Adrenal gland (tissue), 9 donors: ENCODE measurements at regions not wholly inside any gene's neighbourhood (a gene's known extent, or its start where the extent isn't known, plus 50 kb on each side); places are given as distances from the start of the nearest gene placed in this dataset.

Experiments
- DNase-seq, 7 donors: peaks; one replicate each; pipeline ENCODE4 v3.0.0-alpha.2; 2019 to 2020
- H3K27ac ChIP-seq, 5 donors: fragments of 200-600 bp; sonication (generic) in 4 of 5; 1 replicate in 3 of 5; 2 replicates in 2 of 5; pipeline versions ENCODE4 v1.5.1 to v1.8.0; 2016 to 2020; ENCODE audit warnings: mild to moderate bottlenecking in 1 of 5
- H3K27me3 ChIP-seq: fragments of 200-600 bp; 2 replicates; pipeline ENCODE4 v1.8.0; 2021
- H3K36me3 ChIP-seq, 2 donors: fragments of 200-600 bp; replicated peaks in 1 of 2; 1 replicate in 1 of 2; 2 replicates in 1 of 2; pipeline versions ENCODE4 v1.5.1 to v1.8.0; 2018 to 2022
- H3K4me1 ChIP-seq, 2 donors: fragments of 200-600 bp; replicated peaks in 1 of 2; 1 replicate in 1 of 2; 2 replicates in 1 of 2; pipeline versions ENCODE4 v1.5.1 to v1.8.0; 2018 to 2021
- H3K4me3 ChIP-seq, 4 donors: fragments of 200-600 bp; sonication (generic) in 3 of 4; one replicate each; pipeline ENCODE4 v1.5.1; 2016 to 2018
- H3K9me3 ChIP-seq, 3 donors: fragments of 200-600 bp; sonication (generic) in 1 of 3; replicated peaks in 1 of 3; 1 replicate in 2 of 3; 2 replicates in 1 of 3; pipeline versions ENCODE4 v1.5.1 to v1.8.0; 2016 to 2021
- CTCF ChIP-seq, 6 experiments: fragments of 450-650 bp in 4 of 6; fragments of 200-600 bp in 2 of 6; sonication (generic) in 1 of 6; IDR thresholded peaks; 1 replicate in 5 of 6; 2 replicates in 1 of 6; pipeline versions ENCODE4 v1.5.1 to v1.8.0; 2016 to 2021; ENCODE audit warnings: antibody characterized with exemption in 6 of 6, mild to moderate bottlenecking in 2 of 6, moderate library complexity in 1 of 6
- POLR2A ChIP-seq, 2 donors: fragments of 450-650 bp; IDR thresholded peaks; one replicate each; pipeline ENCODE4 v1.6.1; 2017; ENCODE audit warnings: antibody characterized with exemption in 2 of 2, mild to moderate bottlenecking in 2 of 2, moderate library complexity in 1 of 2
- WGBS, 4 donors: extraction: QIAGEN DNeasy Blood & Tissue Kit in 2 of 4; methylation state at CpG; one replicate each; pipeline versions ENCODE4 v1.1.5 to v1.1.7; 2013 to 2017; 5-methylcytosine and 5-hydroxymethylcytosine counted together
- intact Hi-C, 2 donors: fragments of 100-400 bp; cut with DNase I; formaldehyde crosslinking; loops; one replicate each; pipeline versions ENCODE4 v1.14.1 to v1.15.0; 2022 to 2023
- donor health status: healthy with polysubstance abuse.
- donor health status: Bipolar disorder and iron deficiency.
- donor health status: DM: yes; HTN: yes; CAD: no.
- donor health status: DM: no; HTN: no; CAD: no.
- donor health status: DM: no; HTN: no; CAD: no.

DNA sequence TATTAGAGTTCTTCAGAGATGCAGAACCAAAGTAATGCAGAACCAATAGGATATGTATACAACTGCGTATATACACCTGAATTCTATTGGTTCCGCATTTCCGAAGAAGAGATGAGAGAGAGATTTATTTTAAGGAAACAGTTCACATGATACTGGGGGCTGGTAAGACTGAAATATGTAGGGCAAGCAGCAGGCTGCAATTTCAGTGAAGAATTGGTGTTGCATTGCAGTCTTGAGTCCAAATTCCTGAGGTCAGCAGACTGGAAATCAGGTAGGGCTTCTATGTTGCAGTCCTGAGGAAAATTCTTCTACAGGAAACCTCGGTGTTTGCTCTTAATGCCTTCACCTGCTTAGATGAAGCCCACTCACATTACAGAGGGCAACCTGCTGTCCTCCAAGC, 128.2 kb upstream of the MED13 start:
- intact Hi-C loops = no loop called here
- DNase-seq = no peak
- H3K27me3 ChIP-seq = peaks cover 5% of the 10 kb centered on the region
- H3K36me3 ChIP-seq = no peaks in the 10 kb centered on the region
- H3K4me3 ChIP-seq = no peak overlapping the region
- no peaks in the 10 kb centered on the region for H3K9me3 ChIP-seq
- WGBS, 4 donors = 84 to 94% (median 87%) methylated on average over 4 of the region's 4 CpGs
- no peak overlapping the region for H3K27ac ChIP-seq
- no peaks in the 10 kb centered on the region for H3K4me1 ChIP-seq
- TF ChIP-seq CTCF (IDR thresholded peaks at IDR 0.05) (no peak), POLR2A (IDR thresholded peaks at IDR 0.05) (no peak)

DNA sequence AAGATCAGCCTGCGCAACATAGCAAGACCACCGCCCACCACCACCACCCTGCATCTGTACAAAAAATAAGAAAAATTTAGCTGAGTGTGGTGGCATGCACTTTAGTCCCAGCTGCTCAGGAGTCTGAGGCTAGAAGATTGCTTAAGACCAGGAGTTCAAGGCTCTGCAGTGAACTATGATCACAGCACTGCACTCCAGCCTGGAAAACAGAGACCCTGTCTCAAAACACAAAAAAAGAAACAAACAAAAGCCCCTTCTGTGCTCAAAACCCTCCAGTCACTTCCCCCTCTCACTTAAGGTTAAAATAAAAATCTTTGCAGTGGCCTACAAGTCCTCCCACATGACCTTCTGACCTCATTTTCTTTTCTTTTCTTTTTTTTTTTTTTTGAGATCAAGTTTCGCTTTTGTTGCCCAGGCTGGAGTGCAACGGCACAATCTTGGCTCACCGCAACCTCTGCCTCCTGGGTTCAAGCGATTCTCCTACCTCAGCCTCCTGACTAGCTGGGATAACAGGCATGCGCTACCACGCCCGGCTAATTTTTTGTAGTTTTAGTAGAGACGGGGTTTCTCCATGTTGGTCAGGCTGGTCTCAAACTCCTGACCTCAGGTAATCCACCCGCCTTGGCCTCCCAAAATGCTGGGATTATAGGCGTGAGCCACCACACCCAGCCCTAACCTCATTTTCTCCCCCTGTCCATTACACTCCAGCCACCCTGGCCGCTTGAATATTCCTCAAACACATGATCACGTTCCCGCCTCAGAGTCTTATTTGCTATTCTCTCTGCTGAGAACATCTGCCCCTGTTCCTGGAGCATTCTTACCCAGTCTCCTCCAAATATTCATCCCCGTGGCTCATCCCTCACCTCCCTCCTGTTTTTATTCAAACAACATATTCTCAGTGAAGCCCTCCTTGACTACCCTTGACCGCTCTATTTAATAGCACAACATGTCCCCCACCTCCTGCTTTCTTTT, 126.6 kb upstream of the MED13 start:
- WGBS, 4 donors = 84 to 90% (median 88%) methylated on average over 17 of the region's 17 CpGs
- no peaks in the 10 kb centered on the region for H3K36me3 ChIP-seq
- peaks cover 5% of the 10 kb centered on the region for H3K27me3 ChIP-seq
- H3K4me1 ChIP-seq = no peaks in the 10 kb centered on the region
- no peak overlapping the region for H3K4me3 ChIP-seq
- DNase-seq = no peak
- intact Hi-C loops = no loop called here
- TF ChIP-seq POLR2A (IDR thresholded peaks at IDR 0.05) (no peak), CTCF (IDR thresholded peaks at IDR 0.05) (no peak)
- no peaks in the 10 kb centered on the region for H3K9me3 ChIP-seq
- no peak overlapping the region for H3K27ac ChIP-seq

- Histone ChIP-seq H3K27ac (no peak overlapping the region), H3K36me3 (no peaks in the 10 kb centered on the region), H3K4me1 (no peaks in the 10 kb centered on the region), H3K27me3 (no peaks in the 10 kb centered on the region), H3K9me3 (no peaks in the 10 kb centered on the region), H3K4me3 (no peak overlapping the region)
- no peak for DNase-seq
- intact Hi-C loops = no loop called here
- no peak for TF ChIP-seq POLR2A (IDR thresholded peaks at IDR 0.05)
- no peak for TF ChIP-seq CTCF (IDR thresholded peaks at IDR 0.05)
- WGBS, 4 donors = 80 to 94% (median 87%) methylated on average over 6 of the region's 6 CpGs
Observed at GRCh38 chr17:62189377-62189776, 124.3 kb upstream of the MED13 start.

DNA sequence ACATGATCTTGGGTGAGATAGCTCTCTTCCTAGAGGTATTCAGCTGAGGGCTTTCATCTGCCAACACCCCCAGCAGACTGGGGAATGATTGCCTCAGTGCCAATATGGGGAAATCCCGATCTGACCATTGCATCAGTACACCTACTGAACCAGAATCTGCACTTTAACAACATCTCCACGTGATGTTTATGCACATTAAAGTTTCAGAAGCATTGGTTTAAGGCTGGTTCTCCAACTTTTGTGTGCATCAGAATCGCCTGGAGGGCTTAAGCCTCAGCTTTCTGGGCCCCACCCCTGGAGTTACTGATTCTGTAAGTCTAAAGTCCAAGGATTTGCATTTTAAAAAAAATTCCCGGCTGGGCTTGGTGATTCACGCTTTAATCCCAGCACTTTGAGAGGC, 123.6 kb upstream of the MED13 start:
- Histone ChIP-seq H3K36me3 (no peaks in the 10 kb centered on the region), H3K9me3 (no peaks in the 10 kb centered on the region), H3K27ac (no peak overlapping the region), H3K27me3 (no peaks in the 10 kb centered on the region), H3K4me3 (no peak overlapping the region), H3K4me1 (no peaks in the 10 kb centered on the region)
- intact Hi-C loops = no loop called here
- TF ChIP-seq POLR2A (IDR thresholded peaks at IDR 0.05) = no peak
- no peak for TF ChIP-seq CTCF (IDR thresholded peaks at IDR 0.05)
- WGBS, 4 donors = 64 to 76% (median 72%) methylated on average over 5 of the region's 5 CpGs
- DNase-seq = no peak
